Body of pancreas (tissue), 4 donors: ENCODE measurements at regions not wholly inside any gene's neighbourhood (a gene's known extent, or its start where the extent isn't known, plus 50 kb on each side); places are given as distances from the start of the nearest gene placed in this dataset.

Source experiments
- CTCF ChIP-seq, 7 experiments: fragments of 450-650 bp in 4 of 7; fragments of 200-600 bp in 3 of 7; sonication (generic) in 3 of 7; IDR thresholded peaks; one replicate each; pipeline ENCODE4 v1.5.1; 2016 to 2019; ENCODE audit warnings: antibody characterized with exemption in 7 of 7
- POLR2A ChIP-seq, 3 donors: fragments of 450-650 bp; IDR thresholded peaks; one replicate each; pipeline ENCODE4 v1.6.1; 2016; ENCODE audit warnings: antibody characterized with exemption in 3 of 3, mild to moderate bottlenecking in 2 of 3

GRCh38 chr2:8496079-8496478 is 185.8 kb upstream of the ID2 start:
- TF ChIP-seq CTCF (IDR thresholded peaks at IDR 0.05) (no peak), POLR2A (IDR thresholded peaks at IDR 0.05) (no peak)
